GM21526 (cell line): ENCODE measurements at regions not wholly inside any gene's neighbourhood (a gene's known extent, or its start where the extent isn't known, plus 50 kb on each side); places are given as distances from the start of the nearest gene placed in this dataset.
"Not testable (repeated sequence)": the region's sequence is repeated elsewhere in the genome, so short reads cannot be mapped to it uniquely, and the experiment has no call there.

Experiments used
- ATAC-seq: cut with Tn5 transposase; IDR thresholded peaks from one replicate; pipeline ENCODE4 v1.9.1; 2021; ENCODE audit warnings: moderate library complexity; ENCODE audit not compliant: unreplicated experiment, low FRiP score

DNA sequence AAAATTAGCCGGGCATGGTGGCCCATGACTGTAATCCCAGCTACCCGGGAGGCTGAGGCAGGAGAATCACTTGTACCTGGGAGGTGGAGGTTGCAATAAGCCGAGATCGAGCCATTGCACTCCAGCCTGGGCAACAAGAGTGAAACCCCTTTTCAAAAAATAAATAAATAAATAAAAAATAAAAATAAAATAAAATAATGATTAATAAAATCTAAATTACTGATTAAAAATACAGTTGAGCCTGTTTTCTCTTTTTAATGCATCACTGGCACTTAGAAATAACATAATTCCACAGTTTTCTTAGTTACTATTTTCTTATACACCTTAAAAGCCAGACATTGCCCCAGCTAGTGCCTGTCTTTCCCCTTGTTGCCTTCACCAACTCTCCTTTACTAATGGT, 922.8 kb upstream of the GJE1 start:
- no peak for ATAC-seq

- no peak for ATAC-seq
Observed at GRCh38 chr6:141208101-141208500, 924.6 kb upstream of the GJE1 start.

DNA sequence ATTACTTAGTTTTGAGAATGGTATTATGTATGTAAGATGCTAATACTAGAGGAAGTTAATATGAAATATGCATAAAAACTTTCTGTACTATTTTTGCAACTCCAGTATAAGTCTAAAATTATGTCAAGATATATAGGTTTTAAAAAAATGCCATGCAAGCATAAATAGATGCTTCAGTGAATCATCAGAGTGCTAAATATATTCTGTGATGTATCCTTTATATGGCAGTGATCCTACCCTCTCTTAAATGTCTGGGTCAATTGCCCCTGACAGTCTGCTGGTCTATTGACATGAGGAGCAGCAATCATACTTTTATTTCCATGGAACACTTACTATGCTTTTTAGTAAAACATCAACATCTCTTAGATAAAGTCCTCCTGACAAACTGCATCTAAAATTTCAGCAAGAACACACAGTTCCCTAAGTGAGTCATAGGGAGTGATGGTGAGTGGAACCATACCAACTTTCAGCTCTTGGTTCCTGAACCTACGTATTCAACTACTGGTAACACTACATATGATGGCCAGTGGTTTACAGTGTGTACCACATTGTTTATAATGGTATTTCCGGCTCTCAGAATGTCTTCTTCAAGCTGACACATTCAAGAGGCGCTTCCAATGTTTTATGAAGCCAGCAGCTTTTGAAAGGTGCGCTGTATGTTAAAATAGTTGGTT, 928.7 kb upstream of the GJE1 start:
- no peak for ATAC-seq

GRCh38 chr6:141202626-141203025, 930.1 kb upstream of the GJE1 start:
- no peak for ATAC-seq

- ATAC-seq = no peak
Observed at GRCh38 chr6:141199074-141199473, 933.7 kb upstream of the GJE1 start.

DNA sequence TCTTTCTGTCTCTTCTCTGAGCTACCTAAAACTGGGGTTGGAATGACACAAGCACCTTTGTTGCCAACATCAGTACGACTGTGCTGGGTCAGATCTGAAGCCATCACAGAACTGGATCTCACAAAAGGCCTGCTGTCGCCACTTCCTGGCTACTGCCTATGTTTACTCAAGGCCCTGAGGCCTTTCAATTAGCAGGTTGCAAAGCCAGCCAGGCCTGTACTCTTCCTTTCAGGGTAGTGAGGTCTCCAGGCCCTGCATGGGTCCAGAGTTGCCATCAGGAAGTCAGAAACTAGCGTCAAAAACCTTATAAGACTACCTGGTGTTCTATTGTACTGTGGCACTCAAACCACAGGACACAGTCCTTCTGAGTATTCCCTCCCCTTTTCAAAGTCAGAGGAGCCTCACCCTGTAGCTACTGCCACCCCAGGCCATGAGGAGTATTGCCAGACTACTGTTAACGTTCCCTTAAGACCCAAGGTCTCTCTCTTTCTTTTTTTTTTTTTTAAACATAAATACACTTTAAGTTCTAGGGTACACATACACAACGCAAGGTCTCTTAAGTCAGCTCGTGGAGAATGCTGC, 937.4 kb upstream of the GJE1 start:
- ATAC-seq = no peak

- no peak for ATAC-seq
Observed at GRCh38 chr6:141183368-141183767, 949.4 kb upstream of the GJE1 start.

DNA sequence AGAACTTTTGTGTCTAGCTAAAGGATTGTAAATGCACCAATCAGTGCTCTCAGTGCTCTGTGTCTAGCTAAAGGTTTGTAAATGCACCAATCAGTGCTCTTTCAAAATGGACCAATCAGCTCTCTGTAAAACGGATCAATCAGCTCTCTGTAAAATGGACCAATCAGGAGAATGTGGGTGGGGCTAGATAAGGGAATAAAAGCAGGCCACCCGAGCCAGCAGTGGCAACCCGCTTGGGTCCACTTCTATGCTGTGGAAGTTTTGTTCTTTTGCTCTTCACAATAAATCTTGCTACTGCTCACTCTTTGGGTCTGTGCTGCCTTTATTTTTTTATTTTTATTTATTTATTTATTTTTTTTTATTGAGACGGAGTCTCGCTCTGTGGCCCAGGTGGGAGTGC, 957.3 kb upstream of the GJE1 start:
- ATAC-seq = not testable (repeated sequence)

- ATAC-seq = no peak
Observed at GRCh38 chr6:141174932-141175331, 957.8 kb upstream of the GJE1 start.

GRCh38 chr6:141173529-141173928, 959.2 kb upstream of the GJE1 start:
- ATAC-seq = no peak

DNA sequence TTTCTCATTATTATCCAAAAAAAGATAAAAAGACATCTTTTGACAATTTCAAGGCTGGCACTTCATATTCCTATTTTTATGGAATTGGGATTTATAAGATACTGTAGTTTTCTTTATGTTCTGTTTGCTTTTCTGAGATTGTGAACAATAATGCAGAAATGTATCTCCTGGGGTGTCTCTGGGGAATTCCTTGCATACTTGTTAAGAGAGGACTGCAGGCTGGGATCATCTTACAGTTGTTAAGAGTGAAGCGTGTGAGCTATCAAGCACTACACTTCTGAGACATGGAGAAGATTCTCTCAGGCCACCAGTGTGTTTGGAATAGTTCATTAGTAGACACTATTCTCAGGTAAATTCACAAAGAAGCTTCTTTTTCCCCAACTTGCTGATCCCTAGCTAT, 963.3 kb upstream of the GJE1 start:
- ATAC-seq = no peak

- no peak for ATAC-seq
Observed at GRCh38 chr6:141167945-141168344, 964.8 kb upstream of the GJE1 start.

DNA sequence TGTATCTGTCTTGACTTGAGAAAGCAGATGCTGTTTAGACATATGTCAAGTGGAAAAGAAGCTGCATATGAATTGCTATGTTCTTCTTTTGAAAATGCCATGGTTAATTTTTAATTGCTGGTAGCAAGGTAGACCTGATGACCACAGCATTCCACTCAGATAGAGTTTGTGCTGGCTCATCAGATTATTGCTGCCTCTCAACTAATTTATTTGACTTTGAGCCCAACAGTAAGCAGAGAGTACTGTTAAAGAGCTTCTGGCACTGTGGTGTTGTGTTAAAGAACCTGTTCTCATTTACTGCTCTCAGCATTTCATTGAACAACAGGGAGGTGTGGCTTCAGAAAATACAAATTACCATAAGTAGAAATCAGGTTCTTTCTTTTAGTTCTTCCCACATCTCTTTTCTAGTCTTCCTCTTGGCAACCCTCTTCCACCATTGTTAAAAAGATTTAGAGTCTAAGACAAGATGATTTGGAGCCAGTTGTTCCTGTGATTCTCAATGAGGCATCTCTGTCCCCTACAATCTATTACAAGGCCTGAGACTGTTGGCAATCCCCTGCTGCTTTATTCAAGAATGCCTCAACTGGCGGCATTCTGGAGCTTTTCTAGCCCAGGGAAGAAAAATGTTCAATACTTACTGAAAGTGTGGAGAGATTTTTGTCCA, 967.6 kb upstream of the GJE1 start:
- no peak for ATAC-seq

DNA sequence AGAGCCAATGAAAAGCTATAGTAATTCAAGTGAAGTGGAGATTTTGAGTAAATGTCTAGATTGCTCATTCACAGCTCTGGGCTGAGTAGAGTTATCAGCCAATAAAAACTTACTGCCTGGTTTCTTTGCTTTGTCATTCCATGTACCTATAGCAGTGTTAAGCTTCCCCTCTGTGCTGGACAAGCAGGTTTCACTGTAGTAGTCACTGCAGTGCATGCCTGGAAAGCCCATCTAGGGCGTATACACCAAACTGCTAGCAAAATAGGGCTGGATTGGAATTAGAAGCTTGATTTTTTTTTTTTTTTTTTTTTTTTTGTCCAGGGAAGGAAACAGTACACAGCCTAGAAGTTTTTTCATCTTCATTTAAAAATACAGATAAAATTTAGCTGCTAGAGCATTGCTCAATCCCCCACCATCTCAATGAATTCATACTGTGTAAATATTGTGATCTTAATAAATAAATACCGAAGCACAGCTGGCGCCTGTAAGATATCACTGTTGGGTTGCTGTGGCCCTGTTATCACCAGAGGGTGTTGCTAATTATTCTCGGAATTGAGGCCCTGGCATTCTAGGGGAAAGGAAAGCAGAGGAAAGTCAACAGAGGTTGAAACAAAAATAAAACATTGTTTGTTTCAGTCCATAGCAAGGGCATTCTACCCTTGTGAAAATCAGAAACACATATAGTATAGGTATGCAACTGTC, 968.5 kb upstream of the GJE1 start:
- ATAC-seq = no peak

GRCh38 chr6:141163107-141163506, 969.6 kb upstream of the GJE1 start:
- no peak for ATAC-seq

- no peak for ATAC-seq
Observed at GRCh38 chr6:141158740-141159139, 974.0 kb upstream of the GJE1 start.

- no peak for ATAC-seq
Observed at GRCh38 chr6:141153563-141153962, 979.2 kb upstream of the GJE1 start.

- ATAC-seq = no peak
Observed at GRCh38 chr6:141152951-141153350, 979.8 kb upstream of the GJE1 start.

- ATAC-seq = no peak
Observed at GRCh38 chr6:141151710-141152417, 980.9 kb upstream of the GJE1 start.

DNA sequence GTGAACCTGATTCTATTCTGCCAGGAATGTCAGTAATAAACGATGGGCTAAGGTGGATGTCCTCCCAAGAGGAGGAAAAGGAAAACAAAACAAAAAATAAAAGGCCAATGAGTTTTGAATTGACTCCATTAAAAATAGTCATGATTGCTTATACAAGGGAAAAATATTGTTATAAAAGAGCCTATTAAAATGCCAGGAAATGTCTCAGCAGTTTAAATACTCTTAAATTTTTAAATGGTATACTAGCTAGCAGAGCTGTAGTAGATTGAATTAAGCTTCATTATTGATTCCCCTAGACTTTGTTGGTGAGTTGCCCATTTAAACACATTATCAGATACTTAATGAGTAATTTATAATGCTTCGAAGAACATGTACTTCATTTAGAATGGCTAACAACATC, 990.9 kb upstream of the GJE1 start:
- ATAC-seq = no peak

DNA sequence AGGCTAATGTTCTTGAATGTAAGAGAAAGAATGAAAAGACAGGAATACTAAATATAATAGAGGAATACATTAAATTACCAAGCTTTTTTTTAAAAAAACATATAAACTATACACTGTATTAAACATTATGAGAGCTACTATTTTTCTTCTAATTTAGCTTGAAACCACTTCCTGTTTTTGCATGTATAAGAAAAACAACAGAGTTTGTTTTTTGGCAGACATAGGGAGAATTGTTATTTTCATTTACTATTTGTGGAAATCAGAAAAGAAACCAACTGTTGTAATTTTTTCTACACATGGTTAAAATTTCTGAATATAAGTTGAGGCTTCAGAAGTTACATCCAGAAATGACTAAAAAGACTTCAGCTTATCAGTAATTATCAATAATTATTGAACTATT, 991.8 kb upstream of the GJE1 start:
- peak; percentile 61 for ATAC-seq
